OCI-LY1 (cell line): ENCODE measurements at regions not wholly inside any gene's neighbourhood (a gene's known extent, or its start where the extent isn't known, plus 50 kb on each side); places are given as distances from the start of the nearest gene placed in this dataset.

Experiments
- H2AFZ ChIP-seq: fragments of 200-600 bp; sonication (generic), shearing (Covaris generic); 2 replicates; pipeline ENCODE4 v1.6.0; 2014; ENCODE audit warnings: antibody characterized with exemption, mild to moderate bottlenecking, low read length
- H3F3A ChIP-seq: fragments of 200-600 bp; sonication (generic), shearing (Covaris generic); 2 replicates; pipeline ENCODE4 v1.6.0; 2014; ENCODE audit warnings: mild to moderate bottlenecking, antibody characterized with exemption, low read length, moderate library complexity; ENCODE audit not compliant: insufficient read depth
- H3K27ac ChIP-seq: fragments of 200-600 bp; sonication (generic); 2 replicates; pipeline ENCODE4 v1.5.1; 2014; ENCODE audit warnings: low read length, mixed run types, mild to moderate bottlenecking, low read depth; ENCODE audit not compliant: poor library complexity, severe bottlenecking
- H3K27me3 ChIP-seq: fragments of 200-600 bp; sonication (generic); 2 replicates; pipeline ENCODE4 v1.6.0; 2014; ENCODE audit warnings: antibody characterized with exemption, mild to moderate bottlenecking, low read length, moderate library complexity; ENCODE audit not compliant: insufficient read depth
- H3K36me3 ChIP-seq: fragments of 200-600 bp; sonication (generic); 2 replicates; pipeline ENCODE4 v1.6.1; 2014; ENCODE audit warnings: mild to moderate bottlenecking, antibody characterized with exemption, low read length, moderate library complexity, mixed read lengths; ENCODE audit not compliant: insufficient read depth
- H3K4me1 ChIP-seq: fragments of 200-600 bp; sonication (generic); 2 replicates; pipeline ENCODE4 v1.5.1; 2014; ENCODE audit warnings: mild to moderate bottlenecking, low read length, moderate library complexity; ENCODE audit not compliant: insufficient read depth, severe bottlenecking
- H3K4me2 ChIP-seq: fragments of 200-600 bp; sonication (generic), shearing (Covaris generic); 2 replicates; pipeline ENCODE4 v1.6.1; 2014; ENCODE audit warnings: low read length
- H3K4me3 ChIP-seq: fragments of 200-600 bp; sonication (generic); 2 replicates; pipeline ENCODE4 v1.5.1; 2014; ENCODE audit warnings: low read length, low read depth, mild to moderate bottlenecking, mixed read lengths; ENCODE audit not compliant: poor library complexity, severe bottlenecking
- H3K79me2 ChIP-seq: fragments of 200-600 bp; shearing (Covaris generic); 2 replicates; pipeline ENCODE4 v1.6.1; 2016; ENCODE audit warnings: mixed run types, low read length, mixed read lengths; ENCODE audit not compliant: insufficient read depth
- H3K9ac ChIP-seq: fragments of 200-600 bp; sonication (generic), shearing (Covaris generic); 2 replicates; pipeline ENCODE4 v1.6.1; 2014; ENCODE audit warnings: mild to moderate bottlenecking, low read length, mixed read lengths
- H3K9me2 ChIP-seq: fragments of 200-600 bp; sonication (generic), shearing (Covaris generic); 2 replicates; pipeline ENCODE4 v1.6.1; 2014; ENCODE audit warnings: low read depth, mild to moderate bottlenecking, low read length, mixed read lengths
- H3K9me3 ChIP-seq: fragments of 200-600 bp; shearing (Covaris generic); 2 replicates; pipeline ENCODE4 v1.6.1; 2014; ENCODE audit warnings: low read length, mixed read lengths
- H4K20me1 ChIP-seq: fragments of 200-600 bp; sonication (generic), shearing (Covaris generic); 2 replicates; pipeline ENCODE4 v1.6.0; 2016; ENCODE audit warnings: mild to moderate bottlenecking, low read length; ENCODE audit not compliant: insufficient read depth
- CTCF ChIP-seq: fragments of 200-600 bp; sonication (generic), shearing (Covaris generic); IDR thresholded peaks from 2 replicates; pipeline ENCODE4 v1.5.1; 2017; ENCODE audit warnings: mild to moderate bottlenecking, antibody characterized with exemption, low read length, moderate library complexity, mixed read lengths
- EZH2 ChIP-seq: fragments of 200-600 bp; sonication (generic), shearing (Covaris generic); IDR thresholded peaks from 2 replicates; pipeline ENCODE4 v1.8.0; 2017; ENCODE audit warnings: borderline replicate concordance, mixed run types, mild to moderate bottlenecking, antibody characterized with exemption, low read length, moderate library complexity, mixed read lengths

- Histone ChIP-seq H3K79me2 (no peaks in the 10 kb centered on the region), H3K4me3 (no peak overlapping the region), H2AFZ (no peak overlapping the region), H3K4me2 (no peak overlapping the region), H3K4me1 (no peaks in the 10 kb centered on the region), H3K27ac (no peak overlapping the region), H3K9me2 (no peaks in the 10 kb centered on the region), H4K20me1 (no peaks in the 10 kb centered on the region), H3K36me3 (no peaks in the 10 kb centered on the region), H3F3A (no peaks in the 10 kb centered on the region), H3K9ac (no peak overlapping the region), H3K27me3 (no peaks in the 10 kb centered on the region), H3K9me3 (no peaks in the 10 kb centered on the region)
- TF ChIP-seq EZH2 (no peak), CTCF (no peak)
Measured at GRCh38 chr6:133814238-133814637, 74.7 kb upstream of the TCF21 start.

DNA sequence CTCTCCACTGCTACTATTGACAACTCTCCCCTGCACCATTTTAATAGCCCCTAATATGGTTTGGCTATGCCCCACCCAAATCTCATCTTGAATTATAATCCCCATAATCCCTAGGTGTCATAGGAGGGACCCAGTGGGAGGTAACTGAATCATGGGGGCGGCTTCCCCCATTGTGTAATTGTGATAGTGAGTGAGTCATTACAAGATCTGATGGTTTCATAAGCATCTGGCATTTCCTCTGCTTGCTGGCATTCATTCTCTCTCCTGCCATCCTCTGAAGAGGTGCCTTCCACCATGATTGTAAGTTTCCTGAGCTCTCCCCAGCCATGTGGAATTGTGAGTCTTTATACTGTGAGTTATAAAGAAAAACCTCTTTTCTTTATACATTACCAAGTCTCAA, 74.1 kb upstream of the TCF21 start:
- no peaks in the 10 kb centered on the region for H3K4me1 ChIP-seq
- no peaks in the 10 kb centered on the region for H3K79me2 ChIP-seq
- H3F3A ChIP-seq: no peaks in the 10 kb centered on the region
- no peaks in the 10 kb centered on the region for H3K36me3 ChIP-seq
- no peak overlapping the region for H3K9ac ChIP-seq
- no peak overlapping the region for H2AFZ ChIP-seq
- no peak overlapping the region for H3K4me3 ChIP-seq
- H4K20me1 ChIP-seq: no peaks in the 10 kb centered on the region
- H3K4me2 ChIP-seq: no peak overlapping the region
- no peak overlapping the region for H3K27ac ChIP-seq
- H3K9me2 ChIP-seq: no peaks in the 10 kb centered on the region
- no peaks in the 10 kb centered on the region for H3K27me3 ChIP-seq
- H3K9me3 ChIP-seq: no peaks in the 10 kb centered on the region
- TF ChIP-seq CTCF: no peak
- TF ChIP-seq EZH2: no peak

- no peaks in the 10 kb centered on the region for H3K27me3 ChIP-seq
- no peaks in the 10 kb centered on the region for H3F3A ChIP-seq
- H4K20me1 ChIP-seq: no peaks in the 10 kb centered on the region
- no peak overlapping the region for H3K4me2 ChIP-seq
- TF ChIP-seq EZH2: no peak
- no peak for TF ChIP-seq CTCF
- H3K36me3 ChIP-seq: no peaks in the 10 kb centered on the region
- no peak overlapping the region for H3K4me3 ChIP-seq
- no peaks in the 10 kb centered on the region for H3K79me2 ChIP-seq
- H3K9me3 ChIP-seq: no peaks in the 10 kb centered on the region
- no peak overlapping the region for H3K27ac ChIP-seq
- no peak overlapping the region for H3K9ac ChIP-seq
- H3K9me2 ChIP-seq: no peaks in the 10 kb centered on the region
- no peaks in the 10 kb centered on the region for H3K4me1 ChIP-seq
- no peak overlapping the region for H2AFZ ChIP-seq
Measured at GRCh38 chr6:133815313-133815712, 73.6 kb upstream of the TCF21 start.
